ENCODE measurements at regions not wholly inside any gene's neighbourhood (a gene's known extent, or its start where the extent isn't known, plus 50 kb on each side); places are given as distances from the start of the nearest gene placed in this dataset.

- peak in 5 of 51 donors; percentile 10 to 46 (median 16) for DNase-seq
Measured at GRCh38 chr2:103484906-103485305, 723.1 kb downstream of the TMEM182 start.

GRCh38 chr2:103496850-103497249 lies 735.0 kb downstream of the TMEM182 start:
- no peak for DNase-seq

- DNase-seq, result no peak
Measured at GRCh38 chr2:103506812-103507211, 745.0 kb downstream of the TMEM182 start.

GRCh38 chr2:103512442-103512841 lies 750.6 kb downstream of the TMEM182 start:
- DNase-seq, result no peak

GRCh38 chr2:103520547-103520946 lies 758.7 kb downstream of the TMEM182 start:
- DNase-seq, result no peak

GRCh38 chr2:103525756-103526155 lies 763.9 kb downstream of the TMEM182 start:
- no peak for DNase-seq

GRCh38 chr2:103526757-103527156 lies 764.9 kb downstream of the TMEM182 start:
- no peak for DNase-seq

GRCh38 chr2:103527278-103527677 lies 765.4 kb downstream of the TMEM182 start:
- DNase-seq, result no peak

- DNase-seq, result peak in 7 of 51 donors; percentile 1 to 27 (median 4)
Measured at GRCh38 chr2:103529798-103530502, 768.1 kb downstream of the TMEM182 start.

- DNase-seq, result no peak
Measured at GRCh38 chr2:103552775-103553174, 790.9 kb downstream of the TMEM182 start.

- no peak for DNase-seq
Measured at GRCh38 chr2:103594823-103595222, 833.0 kb downstream of the TMEM182 start.

- no peak for DNase-seq
Measured at GRCh38 chr2:103605071-103605780, 843.4 kb downstream of the TMEM182 start.

- no peak for DNase-seq
Measured at GRCh38 chr2:103615611-103616105, 853.8 kb downstream of the TMEM182 start.

- DNase-seq, result no peak
Measured at GRCh38 chr2:103616891-103617290, 855.1 kb downstream of the TMEM182 start.

- DNase-seq, result no peak
Measured at GRCh38 chr2:103618112-103618511, 856.3 kb downstream of the TMEM182 start.

- DNase-seq, result no peak
Measured at GRCh38 chr2:103627301-103627700, 865.5 kb downstream of the TMEM182 start.

- DNase-seq, result no peak
Measured at GRCh38 chr2:103638978-103639377, 877.1 kb downstream of the TMEM182 start.

- DNase-seq, result no peak
Measured at GRCh38 chr2:103656558-103656957, 894.7 kb downstream of the TMEM182 start.

GRCh38 chr2:103660519-103660918 lies 898.7 kb downstream of the TMEM182 start:
- no peak for DNase-seq

GRCh38 chr2:103660947-103661346 lies 899.1 kb downstream of the TMEM182 start:
- no peak for DNase-seq

GRCh38 chr2:103664690-103665089 lies 902.9 kb downstream of the TMEM182 start:
- DNase-seq, result no peak

GRCh38 chr2:103667335-103667884 lies 905.6 kb downstream of the TMEM182 start:
- DNase-seq, result no peak

GRCh38 chr2:103669531-103669930 lies 907.7 kb downstream of the TMEM182 start:
- no peak for DNase-seq

All from hypothalamus (tissue), 51 donors.